ENCODE measurements at regions not wholly inside any gene's neighbourhood (a gene's known extent, or its start where the extent isn't known, plus 50 kb on each side); places are given as distances from the start of the nearest gene placed in this dataset.

- Histone ChIP-seq H2AK9ac (replicated peaks; ENCODE audit: low read depth, low read length, poor library complexity) (no peak overlapping the region), H2BK20ac (ENCODE audit: low read depth, low read length) (no peak overlapping the region), H3K4ac (ENCODE audit: low read depth, low read length) (no peak overlapping the region), H2AK5ac (ENCODE audit: low read depth, low read length) (no peak overlapping the region), H3K4me2 (ENCODE audit: low read depth, low read length) (no peak overlapping the region), H3K27ac (ENCODE audit: insufficient read depth, low read length) (no peak overlapping the region), H2BK5ac (ENCODE audit: low read depth, low read length, poor library complexity, severe bottlenecking) (no peak overlapping the region), H3K4me1 (ENCODE audit: control insufficient read depth, insufficient read depth, low read length) (no peaks in the 10 kb centered on the region), H3K36me3 (ENCODE audit: control insufficient read depth, insufficient read depth, low read length) (no peaks in the 10 kb centered on the region), H3K23ac (ENCODE audit: low read depth, low read length) (no peak overlapping the region), H4K5ac (ENCODE audit: low read depth, low read length) (no peak overlapping the region), H3K9ac (ENCODE audit: low read depth, low read length) (no peak overlapping the region), H3K9me3 (ENCODE audit: control insufficient read depth, insufficient read depth, low read length) (peaks cover 10% of the 10 kb centered on the region; the same call in 1 of the 2 replicates), H3K9me1 (ENCODE audit: insufficient read depth, low read length) (no peaks in the 10 kb centered on the region), H3K14ac (replicated peaks; ENCODE audit: low read depth, low read length) (no peak overlapping the region), H4K8ac (ENCODE audit: low read depth in 2 of 2, low read length in 2 of 2) (no peak overlapping the region), H4K20me1 (ENCODE audit: insufficient read depth, low read length) (no peaks in the 10 kb centered on the region), H3K56ac (ENCODE audit: extremely low read depth, insufficient read depth, low read length) (no peak overlapping the region), H2BK15ac (ENCODE audit: low read depth, low read length) (no peak overlapping the region), H2AFZ (replicated peaks; ENCODE audit: low read length, poor library complexity) (no peak overlapping the region), H3K4me3 (ENCODE audit: insufficient read depth, low read depth, low read length) (no peak overlapping the region), H2BK120ac (ENCODE audit: low read depth, low read length) (no peak overlapping the region), H3K79me1 (ENCODE audit: low read depth in 1 of 2, low read length in 2 of 2) (no peaks in the 10 kb centered on the region), H3K27me3 (ENCODE audit: control insufficient read depth, insufficient read depth, low read length) (no peaks in the 10 kb centered on the region), H4K91ac (ENCODE audit: insufficient read depth, low read depth, low read length) (no peak overlapping the region), H3K18ac (ENCODE audit: low read depth, low read length) (no peak overlapping the region)
- no peak for DNase-seq
- dilution Hi-C loops (cut with HindIII; ENCODE audit: low sequenced_read_pairs, unreplicated experiment) (no loop called here), in situ Hi-C loops (cut with MboI; ENCODE audit: low sequenced_read_pairs) (no loop called here), intact Hi-C loops (cut with micrococcal nuclease) (no loop called here)
- BruUV-seq (replicated peaks), result no TSS peak
- ATAC-seq (ENCODE audit: low read depth), result no peak
- WGBS, 2 experiments (ENCODE audit: extremely low coverage in 2 of 2, insufficient read length in 1 of 2), result no CpG with 5 or more reads among the region's 2 CpGs
- ChIA-PET CTCF (no interaction called here), POLR2A (ENCODE audit: unreplicated experiment) (no interaction called here)
- no peak for TF ChIP-seq SMC3 (IDR thresholded peaks at IDR 0.05; ENCODE audit: low read depth, low read length)
- no peak for TF ChIP-seq NFE2L2 (IDR thresholded peaks at IDR 0.05; ENCODE audit: low read depth, low read length)
- no peak for TF ChIP-seq POLR2A (IDR thresholded peaks at IDR 0.05; ENCODE audit: low read depth, low read length)
- no peak for TF ChIP-seq RFX5 (IDR thresholded peaks at IDR 0.05; ENCODE audit: low read depth, low read length)
- no peak for TF ChIP-seq RAD21 (IDR thresholded peaks at IDR 0.05; ENCODE audit: low read length)
- no peak for TF ChIP-seq CHD1 (IDR thresholded peaks at IDR 0.05; ENCODE audit: low read depth, low read length)
- TF ChIP-seq, protein P1, sequence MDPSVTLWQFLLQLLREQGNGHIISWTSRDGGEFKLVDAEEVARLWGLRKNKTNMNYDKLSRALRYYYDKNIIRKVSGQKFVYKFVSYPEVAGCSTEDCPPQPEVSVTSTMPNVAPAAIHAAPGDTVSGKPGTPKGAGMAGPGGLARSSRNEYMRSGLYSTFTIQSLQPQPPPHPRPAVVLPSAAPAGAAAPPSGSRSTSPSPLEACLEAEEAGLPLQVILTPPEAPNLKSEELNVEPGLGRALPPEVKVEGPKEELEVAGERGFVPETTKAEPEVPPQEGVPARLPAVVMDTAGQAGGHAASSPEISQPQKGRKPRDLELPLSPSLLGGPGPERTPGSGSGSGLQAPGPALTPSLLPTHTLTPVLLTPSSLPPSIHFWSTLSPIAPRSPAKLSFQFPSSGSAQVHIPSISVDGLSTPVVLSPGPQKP (IDR thresholded peaks at IDR 0.05; ENCODE audit: borderline replicate concordance, low read depth, low read length), result no peak
- no peak for TF ChIP-seq MXI1 (IDR thresholded peaks at IDR 0.05; ENCODE audit: borderline replicate concordance, low read depth, low read length)
- no peak for TF ChIP-seq BHLHE40 (IDR thresholded peaks at IDR 0.05; ENCODE audit: low read depth, low read length)
- TF ChIP-seq MAZ (IDR thresholded peaks at IDR 0.05; ENCODE audit: borderline replicate concordance, low read depth, low read length), result no peak
- no peak for TF ChIP-seq MAFK (IDR thresholded peaks at IDR 0.05; ENCODE audit: low read depth, low read length)
- no peak for TF ChIP-seq FOS (IDR thresholded peaks at IDR 0.05; ENCODE audit: low read depth, low read length)
- TF ChIP-seq CTCF (conservative IDR thresholded peaks at IDR 0.05; ENCODE audit: low read depth, low read length), result no peak
- no peak for TF ChIP-seq CEBPB (IDR thresholded peaks at IDR 0.05; ENCODE audit: low read depth, low read length)
- TF ChIP-seq, protein P2, sequence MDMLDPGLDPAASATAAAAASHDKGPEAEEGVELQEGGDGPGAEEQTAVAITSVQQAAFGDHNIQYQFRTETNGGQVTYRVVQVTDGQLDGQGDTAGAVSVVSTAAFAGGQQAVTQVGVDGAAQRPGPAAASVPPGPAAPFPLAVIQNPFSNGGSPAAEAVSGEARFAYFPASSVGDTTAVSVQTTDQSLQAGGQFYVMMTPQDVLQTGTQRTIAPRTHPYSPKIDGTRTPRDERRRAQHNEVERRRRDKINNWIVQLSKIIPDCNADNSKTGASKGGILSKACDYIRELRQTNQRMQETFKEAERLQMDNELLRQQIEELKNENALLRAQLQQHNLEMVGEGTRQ (IDR thresholded peaks at IDR 0.05; ENCODE audit: low read depth, low read length), result no peak
These were observed 1261.0 kb downstream of the FAM181B start for GRCh38 chr11:81472646-81473045.
